ENCODE measurements at regions not wholly inside any gene's neighbourhood (a gene's known extent, or its start where the extent isn't known, plus 50 kb on each side); places are given as distances from the start of the nearest gene placed in this dataset.

- TF ChIP-seq CTCF (IDR thresholded peaks at IDR 0.05; ENCODE audit: low read length) (no peak), EZH2phosphoT487 (IDR thresholded peaks at IDR 0.05; ENCODE audit: low read length) (no peak), EZH2 (optimal IDR thresholded peaks at IDR 0.05; ENCODE audit: low read depth, low read length) (no peak)
Measured at GRCh38 chrX:127873637-127874036, 178.6 kb downstream of the ACTRT1 start.
